ENCODE measurements at regions not wholly inside any gene's neighbourhood (a gene's known extent, or its start where the extent isn't known, plus 50 kb on each side); places are given as distances from the start of the nearest gene placed in this dataset.

DNA sequence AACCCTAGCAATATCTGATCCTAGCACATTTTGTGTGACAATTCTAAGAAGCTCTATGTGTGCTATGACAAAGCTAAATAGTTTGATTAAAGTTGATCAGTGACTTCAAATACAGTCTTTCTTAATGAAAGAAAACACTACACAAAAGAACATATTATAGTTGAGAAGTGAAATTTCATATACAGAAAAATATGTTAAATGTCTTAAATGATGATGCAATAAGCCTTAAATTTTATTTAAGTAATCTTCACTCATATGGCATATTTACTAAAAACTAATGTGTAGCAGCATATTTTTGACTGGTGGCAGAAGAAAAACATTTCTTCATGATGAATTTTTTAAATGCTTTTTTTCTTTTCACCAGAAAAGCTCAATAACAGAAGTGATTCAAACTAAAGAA, 485.5 kb downstream of the TUSC7 start:
- TF ChIP-seq, protein P1, sequence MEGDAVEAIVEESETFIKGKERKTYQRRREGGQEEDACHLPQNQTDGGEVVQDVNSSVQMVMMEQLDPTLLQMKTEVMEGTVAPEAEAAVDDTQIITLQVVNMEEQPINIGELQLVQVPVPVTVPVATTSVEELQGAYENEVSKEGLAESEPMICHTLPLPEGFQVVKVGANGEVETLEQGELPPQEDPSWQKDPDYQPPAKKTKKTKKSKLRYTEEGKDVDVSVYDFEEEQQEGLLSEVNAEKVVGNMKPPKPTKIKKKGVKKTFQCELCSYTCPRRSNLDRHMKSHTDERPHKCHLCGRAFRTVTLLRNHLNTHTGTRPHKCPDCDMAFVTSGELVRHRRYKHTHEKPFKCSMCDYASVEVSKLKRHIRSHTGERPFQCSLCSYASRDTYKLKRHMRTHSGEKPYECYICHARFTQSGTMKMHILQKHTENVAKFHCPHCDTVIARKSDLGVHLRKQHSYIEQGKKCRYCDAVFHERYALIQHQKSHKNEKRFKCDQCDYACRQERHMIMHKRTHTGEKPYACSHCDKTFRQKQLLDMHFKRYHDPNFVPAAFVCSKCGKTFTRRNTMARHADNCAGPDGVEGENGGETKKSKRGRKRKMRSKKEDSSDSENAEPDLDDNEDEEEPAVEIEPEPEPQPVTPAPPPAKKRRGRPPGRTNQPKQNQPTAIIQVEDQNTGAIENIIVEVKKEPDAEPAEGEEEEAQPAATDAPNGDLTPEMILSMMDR (conservative IDR thresholded peaks at IDR 0.05; ENCODE audit: low read depth in 2 of 2): no peak
- no peak for TF ChIP-seq EZH2 (IDR thresholded peaks at IDR 0.05; ENCODE audit: low read depth, unreplicated experiment)
- TF ChIP-seq JUNB (IDR thresholded peaks at IDR 0.05; ENCODE audit: unreplicated experiment): no peak
- no peak for TF ChIP-seq EZH2phosphoT487 (IDR thresholded peaks at IDR 0.05; ENCODE audit: unreplicated experiment)
- TF ChIP-seq POLR2AphosphoS5 (IDR thresholded peaks at IDR 0.05; ENCODE audit: low read depth): no peak
- no peak for TF ChIP-seq STAT1 (IDR thresholded peaks at IDR 0.05; ENCODE audit: unreplicated experiment)
- TF ChIP-seq CREB1 (CRISPR knock-in tag; IDR thresholded peaks at IDR 0.05; ENCODE audit: low read depth): no peak
- TF ChIP-seq ZNF331 (CRISPR knock-in tag; IDR thresholded peaks at IDR 0.05; ENCODE audit: low read depth): no peak

All from GM23338 (cell line).